ENCODE measurements at regions not wholly inside any gene's neighbourhood (a gene's known extent, or its start where the extent isn't known, plus 50 kb on each side); places are given as distances from the start of the nearest gene placed in this dataset.

DNA sequence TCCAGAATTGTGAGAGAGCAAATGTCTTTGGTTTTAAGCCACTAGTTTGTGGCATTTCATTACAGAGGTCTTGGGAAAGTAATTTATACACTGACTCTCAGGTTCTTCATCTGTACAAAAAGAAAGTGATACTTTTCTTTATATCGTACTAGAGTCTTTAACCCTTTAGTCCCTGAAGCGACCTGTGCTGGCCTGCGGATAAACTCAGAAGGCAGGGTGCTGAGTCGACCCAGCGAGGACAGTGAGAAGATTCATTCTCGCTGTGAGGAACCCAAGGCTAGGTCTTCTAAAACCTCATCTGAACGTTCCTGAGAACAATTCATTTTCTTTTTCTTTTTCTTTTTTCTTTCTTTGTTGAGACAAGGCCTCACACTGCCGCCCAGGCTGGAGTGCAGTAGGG, 514.2 kb upstream of the MGMT start:
- Histone ChIP-seq H3K27ac (no peak overlapping the region), H3K27me3 (no peaks in the 10 kb centered on the region), H3K4me1 (no peaks in the 10 kb centered on the region), H3K36me3 (no peaks in the 10 kb centered on the region), H3K9me3 (no peaks in the 10 kb centered on the region), H3K4me3 (no peak overlapping the region)
- ATAC-seq (no peak), DNase-seq (no peak)
- intact Hi-C loops (cut with DNase I), result no loop called here
- TF ChIP-seq, protein P1, sequence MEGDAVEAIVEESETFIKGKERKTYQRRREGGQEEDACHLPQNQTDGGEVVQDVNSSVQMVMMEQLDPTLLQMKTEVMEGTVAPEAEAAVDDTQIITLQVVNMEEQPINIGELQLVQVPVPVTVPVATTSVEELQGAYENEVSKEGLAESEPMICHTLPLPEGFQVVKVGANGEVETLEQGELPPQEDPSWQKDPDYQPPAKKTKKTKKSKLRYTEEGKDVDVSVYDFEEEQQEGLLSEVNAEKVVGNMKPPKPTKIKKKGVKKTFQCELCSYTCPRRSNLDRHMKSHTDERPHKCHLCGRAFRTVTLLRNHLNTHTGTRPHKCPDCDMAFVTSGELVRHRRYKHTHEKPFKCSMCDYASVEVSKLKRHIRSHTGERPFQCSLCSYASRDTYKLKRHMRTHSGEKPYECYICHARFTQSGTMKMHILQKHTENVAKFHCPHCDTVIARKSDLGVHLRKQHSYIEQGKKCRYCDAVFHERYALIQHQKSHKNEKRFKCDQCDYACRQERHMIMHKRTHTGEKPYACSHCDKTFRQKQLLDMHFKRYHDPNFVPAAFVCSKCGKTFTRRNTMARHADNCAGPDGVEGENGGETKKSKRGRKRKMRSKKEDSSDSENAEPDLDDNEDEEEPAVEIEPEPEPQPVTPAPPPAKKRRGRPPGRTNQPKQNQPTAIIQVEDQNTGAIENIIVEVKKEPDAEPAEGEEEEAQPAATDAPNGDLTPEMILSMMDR (IDR thresholded peaks at IDR 0.05), result no peak

DNA sequence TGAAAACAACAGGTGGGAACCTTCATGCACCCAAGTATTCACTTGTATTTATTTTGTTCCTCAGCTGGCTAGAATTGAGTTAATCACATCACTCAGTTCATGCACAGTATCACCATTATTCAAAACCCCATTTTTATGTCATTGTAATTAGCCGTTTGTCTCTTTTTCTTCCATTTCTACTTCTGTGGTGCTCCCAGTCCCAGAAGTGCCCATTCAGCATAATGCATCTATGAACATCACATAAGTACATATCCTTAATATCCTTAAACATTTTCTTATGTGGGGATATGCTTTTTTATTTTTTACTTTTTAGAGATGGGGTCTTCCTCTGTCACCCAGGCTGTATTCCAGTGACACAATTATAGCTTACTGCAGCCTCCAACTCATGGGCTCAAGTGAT, 510.9 kb upstream of the MGMT start:
- Histone ChIP-seq H3K36me3 (no peaks in the 10 kb centered on the region), H3K9me3 (no peaks in the 10 kb centered on the region), H3K27me3 (no peaks in the 10 kb centered on the region), H3K27ac (no peak overlapping the region), H3K4me3 (no peak overlapping the region), H3K4me1 (no peaks in the 10 kb centered on the region)
- TF ChIP-seq, protein P1 (IDR thresholded peaks at IDR 0.05), result no peak
- DNase-seq (no peak), ATAC-seq (no peak)
- intact Hi-C loops (cut with DNase I), result no loop called here

DNA sequence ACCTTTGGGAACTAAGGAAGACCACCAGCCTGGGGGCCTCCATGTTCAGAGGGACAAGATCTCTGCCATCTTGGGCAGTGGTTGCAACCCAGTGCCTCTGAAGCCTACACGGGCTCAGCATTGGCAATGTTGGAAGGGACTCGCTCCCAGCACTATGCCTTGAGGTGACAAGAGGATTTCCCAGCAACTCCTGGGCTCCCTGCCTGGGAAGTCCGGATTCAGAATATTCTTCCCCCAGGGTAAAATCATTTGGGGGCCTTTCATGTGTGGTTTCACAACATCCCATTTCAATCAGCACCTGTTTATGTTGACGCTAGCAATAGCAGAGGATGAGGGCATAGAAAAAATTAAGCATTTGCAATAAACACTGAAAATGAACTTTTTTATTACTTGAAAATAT, 509.8 kb upstream of the MGMT start:
- Histone ChIP-seq H3K36me3 (no peaks in the 10 kb centered on the region), H3K4me3 (no peak overlapping the region), H3K27me3 (no peaks in the 10 kb centered on the region), H3K4me1 (no peaks in the 10 kb centered on the region), H3K9me3 (no peaks in the 10 kb centered on the region), H3K27ac (no peak overlapping the region)
- DNase-seq, result no peak
- TF ChIP-seq, protein P1 (IDR thresholded peaks at IDR 0.05), result no peak
- intact Hi-C loops (cut with DNase I), result no loop called here
- no peak for ATAC-seq

DNA sequence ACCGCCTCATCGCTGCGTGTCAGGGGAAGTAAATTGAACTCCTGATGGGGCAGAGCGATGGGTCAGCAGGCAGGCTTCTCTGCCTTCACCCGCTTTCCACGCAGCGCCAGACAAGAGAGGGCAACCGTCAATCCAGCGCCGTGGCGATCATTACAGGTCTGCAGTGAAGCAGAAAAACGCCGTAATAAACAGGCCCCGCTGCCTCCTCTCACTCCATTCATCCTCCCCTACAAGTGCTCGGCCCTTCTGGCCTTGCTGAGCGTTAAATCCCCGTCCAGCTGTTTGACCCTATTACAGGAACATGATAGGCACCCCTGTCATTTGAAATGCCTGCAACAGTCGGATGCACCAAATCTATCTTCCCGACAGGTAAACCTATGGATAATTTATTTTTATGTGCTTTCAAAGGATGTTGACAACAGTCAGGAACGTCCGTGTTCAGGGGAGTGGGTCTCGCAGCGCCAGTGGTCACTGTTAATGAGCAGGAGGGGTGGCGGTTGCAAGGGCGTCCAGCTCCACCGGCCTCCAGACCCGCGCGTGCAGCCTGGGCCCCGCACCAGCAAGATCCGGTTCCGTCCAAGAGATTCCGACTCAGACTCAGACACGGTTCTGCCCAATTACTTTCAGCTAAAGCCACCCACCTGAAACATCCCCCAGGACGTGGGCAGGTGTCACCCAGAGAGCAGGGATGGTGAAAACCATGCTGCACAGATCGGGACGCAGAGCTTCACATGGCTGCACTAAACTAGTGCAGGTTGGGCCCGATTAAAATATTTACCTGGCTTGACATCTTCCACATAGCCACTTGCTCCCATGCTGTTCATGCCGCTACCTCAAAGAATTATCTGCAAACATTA, 508.0 kb upstream of the MGMT start:
- no peaks in the 10 kb centered on the region for H3K4me1 ChIP-seq
- H3K4me3 ChIP-seq, result no peak overlapping the region
- no peak for ATAC-seq
- TF ChIP-seq, protein P1 (IDR thresholded peaks at IDR 0.05), result no peak
- no peak overlapping the region for H3K27ac ChIP-seq
- no peaks in the 10 kb centered on the region for H3K27me3 ChIP-seq
- H3K9me3 ChIP-seq, result no peaks in the 10 kb centered on the region
- intact Hi-C loops (cut with DNase I), result no loop called here
- DNase-seq, result no peak
- H3K36me3 ChIP-seq, result no peaks in the 10 kb centered on the region

DNA sequence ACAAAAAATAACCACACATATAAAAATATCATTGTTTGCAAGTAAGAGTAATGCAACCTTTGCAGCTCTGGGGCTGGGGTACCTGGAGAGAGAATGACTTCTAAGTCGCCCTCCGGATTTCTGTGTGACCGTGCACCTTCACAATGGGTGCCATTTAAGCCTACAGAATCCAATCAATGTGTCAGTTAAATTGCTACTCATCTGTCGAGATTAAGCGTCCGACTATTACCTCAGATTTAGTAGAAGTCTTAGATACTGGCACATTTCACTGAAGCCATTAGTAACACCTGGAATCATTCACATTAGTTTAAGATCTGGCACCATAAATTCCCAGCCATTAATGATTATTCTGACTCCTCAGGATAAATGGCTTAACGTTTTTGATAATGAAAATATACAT, 507.3 kb upstream of the MGMT start:
- Histone ChIP-seq H3K36me3 (no peaks in the 10 kb centered on the region), H3K4me3 (no peak overlapping the region), H3K27me3 (no peaks in the 10 kb centered on the region), H3K27ac (no peak overlapping the region), H3K9me3 (no peaks in the 10 kb centered on the region), H3K4me1 (no peaks in the 10 kb centered on the region)
- ATAC-seq (no peak), DNase-seq (no peak)
- intact Hi-C loops (cut with DNase I), result no loop called here
- TF ChIP-seq, protein P1 (IDR thresholded peaks at IDR 0.05), result no peak
